Right lobe of liver (tissue), 6 donors: ENCODE measurements at regions not wholly inside any gene's neighbourhood (a gene's known extent, or its start where the extent isn't known, plus 50 kb on each side); places are given as distances from the start of the nearest gene placed in this dataset.

Experiments
- ATAC-seq, 4 donors: fragments of 200-7000 bp; cut with Tn5 transposase; one replicate each; pipeline ENCODE4 v1.9.1; 2020; ENCODE audit warnings: mild to moderate bottlenecking in 4 of 4, moderate library complexity in 4 of 4
- DNase-seq, 3 donors: peaks; one replicate each; pipeline ENCODE4 v3.0.0-alpha.2; 2020
- H3K27ac ChIP-seq, 3 donors: fragments of 200-600 bp; one replicate each; pipeline ENCODE4 v1.8.0; 2022
- H3K27me3 ChIP-seq, 2 donors: fragments of 200-600 bp; one replicate each; pipeline ENCODE4 v1.8.0; 2022
- H3K36me3 ChIP-seq, 4 donors: fragments of 200-600 bp; sonication (generic) in 1 of 4; one replicate each; pipeline versions ENCODE4 v1.5.1 to v1.8.0; 2017 to 2022; ENCODE audit warnings: control low read depth in 1 of 4
- H3K4me1 ChIP-seq, 4 donors: fragments of 200-600 bp; sonication (generic) in 1 of 4; one replicate each; pipeline versions ENCODE4 v1.5.1 to v1.8.0; 2017 to 2022; ENCODE audit warnings: control low read depth in 1 of 4
- H3K4me3 ChIP-seq, 3 donors: fragments of 200-600 bp; one replicate each; pipeline ENCODE4 v1.8.0; 2022
- H3K9me3 ChIP-seq, 4 donors: fragments of 200-600 bp; sonication (generic) in 1 of 4; one replicate each; pipeline versions ENCODE4 v1.5.1 to v1.8.0; 2017 to 2022; ENCODE audit warnings: control low read depth in 1 of 4
- POLR2A ChIP-seq: fragments of 450-650 bp; IDR thresholded peaks from one replicate; pipeline ENCODE4 v1.6.1; 2017; ENCODE audit warnings: antibody characterized with exemption, mild to moderate bottlenecking
- WGBS: methylation state at CpG from one replicate; pipeline ENCODE4 v1.1.6; 2018; ENCODE audit warnings: low coverage, low lambda C conversion rate; ENCODE audit not compliant: insufficient coverage; ENCODE audit errors: missing lambda C conversion rate; 5-methylcytosine and 5-hydroxymethylcytosine counted together
- intact Hi-C, 2 donors: fragments of 100-400 bp; cut with DNase I; formaldehyde crosslinking; loops; one replicate each; pipeline versions ENCODE4 v1.11.2 to v1.14.1; 2022
- TF ChIP-seq, protein P1 (sequence below), 4 donors: fragments of 200-600 bp in 3 of 4; fragments of 450-650 bp in 1 of 4; IDR thresholded peaks; one replicate each; pipeline versions ENCODE4 v1.5.1 to v1.8.0; 2016 to 2022; ENCODE audit warnings: antibody characterized with exemption in 4 of 4, mild to moderate bottlenecking in 2 of 4
- donor health status: DM: no; HTN: yes; CAD: no.
- donor health status: DM: no; HTN: no; CAD: no.
- donor health status: DM: no; HTN: no; CAD: no.
- donor health status: DM: no; HTN: yes; CAD: no.
- donor health status: DM: no; HTN: yes; CAD: no.

DNA sequence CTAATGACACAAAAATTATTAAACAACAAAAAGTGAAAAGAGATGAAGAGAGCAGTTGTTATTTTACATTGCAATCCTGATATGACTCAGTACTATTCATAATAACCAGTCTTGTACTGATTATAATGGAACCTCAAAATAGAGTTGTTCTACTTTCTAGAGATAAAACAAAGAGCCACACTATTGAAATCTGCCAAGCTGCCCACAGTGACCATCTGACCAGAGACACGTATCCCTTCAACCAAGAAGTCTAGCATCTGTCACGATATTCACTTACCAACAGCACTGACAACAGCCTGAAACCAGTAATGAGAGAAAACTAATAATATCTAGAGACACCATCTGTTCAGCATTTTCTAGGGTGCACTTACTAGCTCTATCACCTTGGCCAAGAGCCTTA, 466.7 kb downstream of the NKX6-1 start:
- intact Hi-C loops: no loop called here
- ATAC-seq: no peak
- no peak overlapping the region for H3K4me3 ChIP-seq
- H3K9me3 ChIP-seq: no peaks in the 10 kb centered on the region
- H3K27ac ChIP-seq: no peak overlapping the region
- no peaks in the 10 kb centered on the region for H3K36me3 ChIP-seq
- 45% methylated on average over 2 of the region's 2 CpGs for WGBS
- no peak for DNase-seq
- TF ChIP-seq POLR2A: no peak
- TF ChIP-seq, protein P1, sequence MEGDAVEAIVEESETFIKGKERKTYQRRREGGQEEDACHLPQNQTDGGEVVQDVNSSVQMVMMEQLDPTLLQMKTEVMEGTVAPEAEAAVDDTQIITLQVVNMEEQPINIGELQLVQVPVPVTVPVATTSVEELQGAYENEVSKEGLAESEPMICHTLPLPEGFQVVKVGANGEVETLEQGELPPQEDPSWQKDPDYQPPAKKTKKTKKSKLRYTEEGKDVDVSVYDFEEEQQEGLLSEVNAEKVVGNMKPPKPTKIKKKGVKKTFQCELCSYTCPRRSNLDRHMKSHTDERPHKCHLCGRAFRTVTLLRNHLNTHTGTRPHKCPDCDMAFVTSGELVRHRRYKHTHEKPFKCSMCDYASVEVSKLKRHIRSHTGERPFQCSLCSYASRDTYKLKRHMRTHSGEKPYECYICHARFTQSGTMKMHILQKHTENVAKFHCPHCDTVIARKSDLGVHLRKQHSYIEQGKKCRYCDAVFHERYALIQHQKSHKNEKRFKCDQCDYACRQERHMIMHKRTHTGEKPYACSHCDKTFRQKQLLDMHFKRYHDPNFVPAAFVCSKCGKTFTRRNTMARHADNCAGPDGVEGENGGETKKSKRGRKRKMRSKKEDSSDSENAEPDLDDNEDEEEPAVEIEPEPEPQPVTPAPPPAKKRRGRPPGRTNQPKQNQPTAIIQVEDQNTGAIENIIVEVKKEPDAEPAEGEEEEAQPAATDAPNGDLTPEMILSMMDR (IDR thresholded peaks at IDR 0.05): no peak
- no peaks in the 10 kb centered on the region for H3K27me3 ChIP-seq
- no peaks in the 10 kb centered on the region for H3K4me1 ChIP-seq

DNA sequence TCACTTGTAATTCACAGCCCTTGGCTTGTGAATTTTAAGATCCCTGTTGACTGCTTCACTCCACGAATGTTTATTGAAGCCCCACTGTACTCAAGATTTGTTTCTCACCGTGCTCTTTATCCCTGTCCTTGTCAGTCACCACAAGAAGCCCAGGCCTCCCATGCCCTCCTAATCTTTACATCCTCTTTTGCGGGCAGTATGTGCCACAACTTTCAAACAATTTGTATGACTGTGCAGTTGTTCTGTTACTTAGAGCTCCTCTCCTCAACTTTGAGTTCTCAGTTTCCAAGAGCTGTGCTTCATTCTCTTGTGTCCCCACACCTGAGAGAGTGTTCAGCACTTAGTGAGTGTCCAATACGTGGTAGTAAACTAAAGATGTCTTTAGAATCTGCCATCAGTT, 467.7 kb downstream of the NKX6-1 start:
- 49% methylated on average over 4 of the region's 4 CpGs for WGBS
- intact Hi-C loops: no loop called here
- Histone ChIP-seq H3K36me3 (no peaks in the 10 kb centered on the region), H3K27ac (no peak overlapping the region), H3K9me3 (no peaks in the 10 kb centered on the region), H3K4me1 (no peaks in the 10 kb centered on the region), H3K4me3 (no peak overlapping the region), H3K27me3 (no peaks in the 10 kb centered on the region)
- ATAC-seq (no peak), DNase-seq (no peak)
- no peak for TF ChIP-seq POLR2A
- TF ChIP-seq, protein P1 (IDR thresholded peaks at IDR 0.05): no peak

DNA sequence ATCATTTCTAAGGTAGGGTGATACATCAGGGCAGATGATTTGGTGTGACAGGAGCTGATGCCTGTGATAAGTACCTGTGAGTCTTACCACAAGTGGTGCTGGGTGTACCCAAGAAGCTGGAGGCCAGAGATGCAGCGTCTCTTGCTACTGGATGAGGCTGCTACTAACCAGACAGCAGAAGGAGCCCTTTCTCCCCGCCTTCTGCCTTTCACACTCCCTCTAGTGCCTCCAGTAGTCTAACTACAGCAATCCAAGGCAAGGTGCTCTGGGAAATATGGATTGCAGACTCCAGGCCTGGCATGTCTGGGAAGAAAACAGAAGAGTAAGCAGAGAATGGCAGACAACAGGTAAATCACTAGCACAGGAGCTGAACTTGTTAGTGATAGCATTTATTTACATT, 470.8 kb downstream of the NKX6-1 start:
- no CpG with 5 or more reads among the region's 2 CpGs for WGBS
- ATAC-seq (no peak), DNase-seq (no peak)
- H3K4me1 ChIP-seq: no peaks in the 10 kb centered on the region
- no peaks in the 10 kb centered on the region for H3K27me3 ChIP-seq
- H3K9me3 ChIP-seq: no peaks in the 10 kb centered on the region
- no peak overlapping the region for H3K4me3 ChIP-seq
- no peaks in the 10 kb centered on the region for H3K36me3 ChIP-seq
- H3K27ac ChIP-seq: no peak overlapping the region
- intact Hi-C loops: no loop called here
- TF ChIP-seq POLR2A: no peak
- TF ChIP-seq, protein P1 (IDR thresholded peaks at IDR 0.05): no peak

DNA sequence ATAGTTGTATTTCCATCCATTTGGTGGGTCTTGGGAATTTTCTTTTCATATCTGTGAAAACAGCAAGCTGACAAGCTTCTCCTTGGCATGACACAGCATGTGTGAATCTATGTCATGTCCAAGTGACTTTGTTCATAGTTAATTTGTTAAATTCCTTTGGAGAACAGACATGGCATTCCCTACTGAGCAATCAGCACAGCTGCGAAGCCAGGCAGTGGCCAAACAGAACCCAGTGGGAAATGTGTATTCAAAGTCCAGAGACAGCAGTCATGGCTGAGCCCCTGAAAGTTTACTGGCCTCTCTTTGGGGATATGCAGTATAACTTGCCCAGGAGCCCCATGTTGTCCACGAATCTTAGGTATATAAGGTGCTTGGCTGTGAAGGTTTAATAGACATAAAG, 474.7 kb downstream of the NKX6-1 start:
- no peak overlapping the region for H3K4me3 ChIP-seq
- WGBS: 30% methylated on average over 2 of the region's 2 CpGs
- no peaks in the 10 kb centered on the region for H3K9me3 ChIP-seq
- TF ChIP-seq POLR2A: no peak
- TF ChIP-seq, protein P1 (IDR thresholded peaks at IDR 0.05): no peak
- no peaks in the 10 kb centered on the region for H3K36me3 ChIP-seq
- no peaks in the 10 kb centered on the region for H3K27me3 ChIP-seq
- ATAC-seq (no peak), DNase-seq (no peak)
- intact Hi-C loops: no loop called here
- no peak overlapping the region for H3K27ac ChIP-seq
- no peaks in the 10 kb centered on the region for H3K4me1 ChIP-seq

DNA sequence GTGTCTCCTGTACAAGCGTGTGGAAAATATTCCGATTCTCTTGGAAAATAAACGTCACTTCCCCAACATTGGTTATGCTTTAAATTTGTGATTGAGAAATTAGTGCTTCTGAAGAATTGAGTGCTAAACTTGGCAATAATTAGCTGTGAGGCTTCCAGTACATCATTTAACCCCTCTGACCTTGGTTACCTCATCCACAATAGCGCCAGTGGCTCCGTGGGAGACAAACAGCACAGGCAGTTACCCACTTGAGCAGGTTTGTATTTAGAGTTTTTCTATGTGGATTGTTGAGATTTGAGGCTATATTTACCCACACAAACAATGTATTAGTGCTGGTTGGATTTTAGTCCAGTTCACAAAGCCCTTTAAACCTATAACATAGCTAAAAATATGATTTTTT, 476.5 kb downstream of the NKX6-1 start:
- ATAC-seq: no peak
- intact Hi-C loops: no loop called here

More for the DNA sequence above, 476.5 kb downstream of the NKX6-1 start:
- Histone ChIP-seq H3K9me3 (no peaks in the 10 kb centered on the region), H3K4me3 (no peak overlapping the region), H3K36me3 (no peaks in the 10 kb centered on the region), H3K27ac (no peak overlapping the region), H3K4me1 (no peaks in the 10 kb centered on the region), H3K27me3 (no peaks in the 10 kb centered on the region)
- 73% methylated on average over 5 of the region's 5 CpGs for WGBS
- no peak for DNase-seq
- TF ChIP-seq POLR2A: no peak
- TF ChIP-seq, protein P1 (IDR thresholded peaks at IDR 0.05): no peak
